ENCODE measurements at regions not wholly inside any gene's neighbourhood (a gene's known extent, or its start where the extent isn't known, plus 50 kb on each side); places are given as distances from the start of the nearest gene placed in this dataset.
"Not testable (repeated sequence)": the region's sequence is repeated elsewhere in the genome, so short reads cannot be mapped to it uniquely, and the experiment has no call there.

GRCh38 chr15:35239693-35240092, 154.6 kb upstream of the NANOGP8 start:
- H3K79me2 ChIP-seq (ENCODE audit: control insufficient read depth, insufficient read depth, low read length); in situ Hi-C loops (cut with MboI); FAIRE-seq; H3K4me2 ChIP-seq (ENCODE audit: insufficient read depth, low read length); ATAC-seq; H3K4me1 ChIP-seq (replicated peaks in 1 of 2; ENCODE audit: control insufficient read depth in 2 of 2, insufficient read depth in 2 of 2, low read length in 2 of 2); H4K20me1 ChIP-seq (replicated peaks; ENCODE audit: control insufficient read depth, insufficient read depth, low read length); H3K9me3 ChIP-seq (replicated peaks; ENCODE audit: control insufficient read depth, insufficient read depth, low read depth, low read length); POLR2A ChIA-PET; H3K9ac ChIP-seq (ENCODE audit: insufficient read depth in 1 of 2, low read depth in 2 of 2, low read length in 2 of 2); intact Hi-C loops (cut with micrococcal nuclease); H3K9me1 ChIP-seq (ENCODE audit: control insufficient read depth, insufficient read depth, low read length); H3K27ac ChIP-seq (ENCODE audit: extremely low read depth, low read depth, low read length); BruUV-seq (replicated peaks); H3K4me3 ChIP-seq; CTCF ChIA-PET (ENCODE audit: low intra/inter-chr PET ratio); H3K27me3 ChIP-seq (ENCODE audit: control insufficient read depth in 2 of 2, insufficient read depth in 2 of 2, low read length in 2 of 2); DNase-seq (ENCODE audit: extremely low read depth in 1 of 4, low spot score in 3 of 4); H3K36me3 ChIP-seq (ENCODE audit: control insufficient read depth, insufficient read depth, low read length); H2AFZ ChIP-seq (ENCODE audit: low read depth, low read length); TF ChIP-seq NR2C1 (IDR thresholded peaks at IDR 0.05): not testable (repeated sequence)
- 6% methylated on average over 3 of the region's 6 CpGs for WGBS (ENCODE audit: insufficient coverage, low coverage, missing lambda C conversion rate)
- TF ChIP-seq NR2C1 (tag; IDR thresholded peaks at IDR 0.05) = peak; percentile 22; the same call in 1 of the 2 replicates
- TF ChIP-seq CBFA2T2 (conservative IDR thresholded peaks at IDR 0.05) = peak; percentile 56
- TF ChIP-seq TRIM24 (IDR thresholded peaks at IDR 0.05) = peak; percentile 66; a peak in 2 of 4 replicates
- TF ChIP-seq CBFA2T3 (IDR thresholded peaks at IDR 0.05) = peak; percentile 71
- TF ChIP-seq NCOR1 (IDR thresholded peaks at IDR 0.05) = peak; percentile 40; the same call in 1 of the 2 replicates
- TF ChIP-seq ARID1B (IDR thresholded peaks at IDR 0.05) = peak; percentile 48
- peak; percentile 60; the same call in 1 of the 2 replicates for TF ChIP-seq TAL1 (IDR thresholded peaks at IDR 0.05)

- BruUV-seq (replicated peaks); H3K4me2 ChIP-seq (ENCODE audit: insufficient read depth, low read length); in situ Hi-C loops (cut with MboI); DNase-seq (ENCODE audit: extremely low read depth in 1 of 4, low spot score in 3 of 4); H3K9me3 ChIP-seq (replicated peaks; ENCODE audit: control insufficient read depth, insufficient read depth, low read depth, low read length); H3K9ac ChIP-seq (ENCODE audit: insufficient read depth in 1 of 2, low read depth in 2 of 2, low read length in 2 of 2); CTCF ChIA-PET (ENCODE audit: low intra/inter-chr PET ratio); H3K4me3 ChIP-seq; H3K27me3 ChIP-seq (ENCODE audit: control insufficient read depth in 2 of 2, insufficient read depth in 2 of 2, low read length in 2 of 2); H3K27ac ChIP-seq (ENCODE audit: extremely low read depth, low read depth, low read length); H3K4me1 ChIP-seq (replicated peaks in 1 of 2; ENCODE audit: control insufficient read depth in 2 of 2, insufficient read depth in 2 of 2, low read length in 2 of 2); H3K79me2 ChIP-seq (ENCODE audit: control insufficient read depth, insufficient read depth, low read length); H3K36me3 ChIP-seq (ENCODE audit: control insufficient read depth, insufficient read depth, low read length); intact Hi-C loops (cut with micrococcal nuclease); FAIRE-seq; POLR2A ChIA-PET; ATAC-seq; H2AFZ ChIP-seq (ENCODE audit: low read depth, low read length); H4K20me1 ChIP-seq (replicated peaks; ENCODE audit: control insufficient read depth, insufficient read depth, low read length); H3K9me1 ChIP-seq (ENCODE audit: control insufficient read depth, insufficient read depth, low read length): not testable (repeated sequence)
- 69% methylated on average over 3 of the region's 3 CpGs for WGBS (ENCODE audit: insufficient coverage, low coverage, missing lambda C conversion rate)
Observed at GRCh38 chr15:35238448-35238847, 153.4 kb upstream of the NANOGP8 start.
